WTC11 (cell line): ENCODE measurements at regions not wholly inside any gene's neighbourhood (a gene's known extent, or its start where the extent isn't known, plus 50 kb on each side); places are given as distances from the start of the nearest gene placed in this dataset.

ENCODE experiments used
- E2F1 ChIP-seq: sonication (generic); formaldehyde crosslinking; IDR thresholded peaks from 2 replicates; pipeline ENCODE4 v1.8.0; 2022; ENCODE audit warnings: mild to moderate bottlenecking, missing genetic modification reagents
- ELF4 ChIP-seq: sonication (generic); formaldehyde crosslinking; IDR thresholded peaks from 2 replicates; pipeline ENCODE4 v1.8.1; 2022; ENCODE audit warnings: low read depth, mild to moderate bottlenecking, moderate library complexity, missing genetic modification reagents
- JUN ChIP-seq: sonication (generic); formaldehyde crosslinking; IDR thresholded peaks from 2 replicates; pipeline ENCODE4 v1.8.0; 2023; ENCODE audit warnings: mild to moderate bottlenecking, missing genetic modification reagents
- MXD4 ChIP-seq: fragments of 250-450 bp; sonication (Bioruptor Pico); IDR thresholded peaks from 2 replicates; pipeline ENCODE4 v1.8.0; 2021; ENCODE audit warnings: mild to moderate bottlenecking, moderate library complexity, borderline replicate concordance
- SP1 ChIP-seq: sonication (generic); formaldehyde crosslinking; conservative IDR thresholded peaks from 2 replicates; pipeline ENCODE4 v1.8.1; 2022; ENCODE audit warnings: missing genetic modification reagents
- ZNF138 ChIP-seq: sonication (generic); formaldehyde crosslinking; conservative IDR thresholded peaks from 2 replicates; pipeline ENCODE4 v1.8.1; 2022; ENCODE audit warnings: mild to moderate bottlenecking, moderate library complexity, missing genetic modification reagents
- ZNF416 ChIP-seq: fragments of 250-450 bp; sonication (Bioruptor Pico); IDR thresholded peaks from 2 replicates; pipeline ENCODE4 v1.9.0; 2021; ENCODE audit warnings: mild to moderate bottlenecking, inconsistent platforms
- ZNF512 ChIP-seq: sonication (generic); formaldehyde crosslinking; IDR thresholded peaks from 2 replicates; pipeline ENCODE4 v1.8.1; 2022; ENCODE audit warnings: missing genetic modification reagents, borderline replicate concordance
- TF ChIP-seq, protein P1 (sequence below): fragments of 200-600 bp; IDR thresholded peaks from 2 replicates; pipeline ENCODE4 v1.8.0; 2022; ENCODE audit warnings: antibody characterized with exemption
- TF ChIP-seq, protein P2 (sequence below): sonication (generic); formaldehyde crosslinking; IDR thresholded peaks from 2 replicates; pipeline ENCODE4 v1.8.0; 2022; ENCODE audit warnings: mild to moderate bottlenecking, missing genetic modification reagents
- TF ChIP-seq, protein P3 (sequence below): sonication (generic); formaldehyde crosslinking; IDR thresholded peaks from 2 replicates; pipeline ENCODE4 v1.8.0; 2022; ENCODE audit warnings: mild to moderate bottlenecking, missing genetic modification reagents

DNA sequence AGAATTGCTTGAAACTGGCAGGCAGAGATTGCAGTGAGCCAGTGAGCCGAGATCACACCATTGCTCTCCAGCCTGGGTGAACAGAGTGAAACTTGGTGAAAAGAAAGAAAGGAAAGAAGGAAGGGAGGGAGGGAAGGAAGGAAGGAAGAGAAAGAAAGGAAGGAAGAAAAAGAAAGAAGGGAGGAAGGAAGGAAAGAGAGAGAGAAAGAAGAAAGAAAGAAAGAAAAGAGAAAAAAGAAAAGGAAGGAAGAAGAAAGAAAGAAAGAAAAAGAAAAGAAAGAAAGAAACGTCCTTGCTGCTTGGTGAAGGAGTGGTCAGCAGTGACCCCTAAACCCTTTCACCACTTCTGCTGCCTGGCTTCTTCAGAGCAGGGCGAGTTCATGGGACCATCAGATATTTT lies 147.1 kb upstream of the MYO3A start:
- TF ChIP-seq, protein P1, sequence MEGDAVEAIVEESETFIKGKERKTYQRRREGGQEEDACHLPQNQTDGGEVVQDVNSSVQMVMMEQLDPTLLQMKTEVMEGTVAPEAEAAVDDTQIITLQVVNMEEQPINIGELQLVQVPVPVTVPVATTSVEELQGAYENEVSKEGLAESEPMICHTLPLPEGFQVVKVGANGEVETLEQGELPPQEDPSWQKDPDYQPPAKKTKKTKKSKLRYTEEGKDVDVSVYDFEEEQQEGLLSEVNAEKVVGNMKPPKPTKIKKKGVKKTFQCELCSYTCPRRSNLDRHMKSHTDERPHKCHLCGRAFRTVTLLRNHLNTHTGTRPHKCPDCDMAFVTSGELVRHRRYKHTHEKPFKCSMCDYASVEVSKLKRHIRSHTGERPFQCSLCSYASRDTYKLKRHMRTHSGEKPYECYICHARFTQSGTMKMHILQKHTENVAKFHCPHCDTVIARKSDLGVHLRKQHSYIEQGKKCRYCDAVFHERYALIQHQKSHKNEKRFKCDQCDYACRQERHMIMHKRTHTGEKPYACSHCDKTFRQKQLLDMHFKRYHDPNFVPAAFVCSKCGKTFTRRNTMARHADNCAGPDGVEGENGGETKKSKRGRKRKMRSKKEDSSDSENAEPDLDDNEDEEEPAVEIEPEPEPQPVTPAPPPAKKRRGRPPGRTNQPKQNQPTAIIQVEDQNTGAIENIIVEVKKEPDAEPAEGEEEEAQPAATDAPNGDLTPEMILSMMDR, result no peak
- TF ChIP-seq, protein P2, sequence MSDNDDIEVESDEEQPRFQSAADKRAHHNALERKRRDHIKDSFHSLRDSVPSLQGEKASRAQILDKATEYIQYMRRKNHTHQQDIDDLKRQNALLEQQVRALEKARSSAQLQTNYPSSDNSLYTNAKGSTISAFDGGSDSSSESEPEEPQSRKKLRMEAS (CRISPR knock-in tag), result no peak
- no peak for TF ChIP-seq SP1
- no peak for TF ChIP-seq E2F1 (CRISPR knock-in tag)
- TF ChIP-seq ELF4 (CRISPR knock-in tag), result no peak
- TF ChIP-seq ZNF138, result no peak
- TF ChIP-seq, protein P3, sequence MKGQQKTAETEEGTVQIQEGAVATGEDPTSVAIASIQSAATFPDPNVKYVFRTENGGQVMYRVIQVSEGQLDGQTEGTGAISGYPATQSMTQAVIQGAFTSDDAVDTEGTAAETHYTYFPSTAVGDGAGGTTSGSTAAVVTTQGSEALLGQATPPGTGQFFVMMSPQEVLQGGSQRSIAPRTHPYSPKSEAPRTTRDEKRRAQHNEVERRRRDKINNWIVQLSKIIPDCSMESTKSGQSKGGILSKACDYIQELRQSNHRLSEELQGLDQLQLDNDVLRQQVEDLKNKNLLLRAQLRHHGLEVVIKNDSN (CRISPR knock-in tag), result no peak
- no peak for TF ChIP-seq ZNF416
- TF ChIP-seq MXD4 (CRISPR knock-in tag), result no peak
- TF ChIP-seq ZNF512, result no peak
- TF ChIP-seq JUN (CRISPR knock-in tag), result no peak
